ENCODE measurements at regions not wholly inside any gene's neighbourhood (a gene's known extent, or its start where the extent isn't known, plus 50 kb on each side); places are given as distances from the start of the nearest gene placed in this dataset.

GRCh38 chr13:32914686-32915085, 101.5 kb upstream of the KL start:
- no peak for DNase-seq

GRCh38 chr13:32917504-32917903, 98.7 kb upstream of the KL start:
- no peak for DNase-seq

GRCh38 chr13:32923725-32924124, 92.5 kb upstream of the KL start:
- DNase-seq, result no peak

- DNase-seq, result no peak
Observed at GRCh38 chr13:32924886-32925285, 91.3 kb upstream of the KL start.

- DNase-seq, result no peak
Observed at GRCh38 chr13:32925506-32925905, 90.7 kb upstream of the KL start.

- no peak for DNase-seq
Observed at GRCh38 chr13:32932376-32932775, 83.8 kb upstream of the KL start.

GRCh38 chr13:32936716-32937115, 79.5 kb upstream of the KL start:
- DNase-seq, result no peak

GRCh38 chr13:32938314-32938713, 77.9 kb upstream of the KL start:
- no peak for DNase-seq

GRCh38 chr13:32938907-32939306, 77.3 kb upstream of the KL start:
- DNase-seq, result no peak

GRCh38 chr13:32940601-32941000, 75.6 kb upstream of the KL start:
- DNase-seq, result no peak

GRCh38 chr13:32941368-32941767, 74.9 kb upstream of the KL start:
- no peak for DNase-seq

- DNase-seq, result no peak
Observed at GRCh38 chr13:32946558-32946957, 69.7 kb upstream of the KL start.

- DNase-seq, result no peak
Observed at GRCh38 chr13:32947411-32948276, 68.6 kb upstream of the KL start.

GRCh38 chr13:32949820-32950219, 66.4 kb upstream of the KL start:
- DNase-seq, result no peak

GRCh38 chr13:32951580-32951979, 64.6 kb upstream of the KL start:
- DNase-seq, result no peak

GRCh38 chr13:32955881-32956594, 60.2 kb upstream of the KL start:
- no peak for DNase-seq

GRCh38 chr13:32956595-32956933, 59.7 kb upstream of the KL start:
- DNase-seq, result no peak

GRCh38 chr13:32960626-32961025, 55.6 kb upstream of the KL start:
- no peak for DNase-seq

GRCh38 chr13:32961724-32962123, 54.5 kb upstream of the KL start:
- DNase-seq, result no peak

GRCh38 chr13:32962342-32962741, 53.9 kb upstream of the KL start:
- no peak for DNase-seq

GRCh38 chr13:32964987-32965386, 51.2 kb upstream of the KL start:
- DNase-seq, result no peak

Data from NCI-H526 (cell line).